SK-N-SH (cell line): ENCODE measurements at regions not wholly inside any gene's neighbourhood (a gene's known extent, or its start where the extent isn't known, plus 50 kb on each side); places are given as distances from the start of the nearest gene placed in this dataset.
"Not testable (repeated sequence)": the region's sequence is repeated elsewhere in the genome, so short reads cannot be mapped to it uniquely, and the experiment has no call there.

ENCODE experiments used
- CTCF ChIA-PET: fragments of 300-600, 350-600 bp; formaldehyde crosslinking; extraction: SDS; loops from one replicate; lab custom pipeline; 2021; lab: Yijun Ruan, JAX
- POLR2A ChIA-PET: fragments of 350-600 bp; sonication (Branson Sonifier 250); formaldehyde crosslinking; extraction: SDS; loops from one replicate; lab custom pipeline; 2020; ENCODE audit warnings: antibody characterized with exemption, inconsistent platforms; lab: Yijun Ruan, JAX
- DNase-seq: peaks from one replicate; pipeline ENCODE4 v3.0.0; 2012
- H2AFZ ChIP-seq: fragments of 200-600 bp; sonication (generic); 2 replicates; pipeline ENCODE4 v1.8.1; 2016; ENCODE audit warnings: antibody characterized with exemption, mild to moderate bottlenecking, low read depth
- H3F3A ChIP-seq: fragments of 200-600 bp; sonication (generic); replicated peaks from 2 replicates; pipeline ENCODE3; 2016; ENCODE audit warnings: antibody characterized with exemption, mild to moderate bottlenecking; ENCODE audit not compliant: insufficient read depth
- H3K27ac ChIP-seq, 2 experiments: fragments of 200-500 bp in 1 of 2; fragments of 200-600 bp in 1 of 2; sonication (Bioruptor generic) in 1 of 2; sonication (generic), shearing (Covaris generic) in 1 of 2; 2 replicates each; pipeline versions ENCODE4 v1.5.1 to v1.6.1; 2014 to 2016; ENCODE audit warnings: low read depth in 2 of 2, inconsistent platforms in 1 of 2, low read length in 1 of 2, mild to moderate bottlenecking in 1 of 2, mixed read lengths in 1 of 2
- H3K27me3 ChIP-seq: fragments of 200-600 bp; sonication (generic), shearing (Covaris generic); 2 replicates; pipeline ENCODE4 v1.6.1; 2016; ENCODE audit warnings: mixed run types; ENCODE audit not compliant: insufficient read depth
- H3K36me3 ChIP-seq, 2 experiments: fragments of 200-500 bp in 1 of 2; fragments of 200-600 bp in 1 of 2; sonication (Bioruptor generic) in 1 of 2; sonication (generic) in 1 of 2; replicated peaks in 1 of 2; 2 replicates each; pipeline versions ENCODE3 to v1.5.1; 2014 to 2016; ENCODE audit warnings: low read length in 1 of 2, mild to moderate bottlenecking in 1 of 2; ENCODE audit not compliant: insufficient read depth in 2 of 2, control insufficient read depth in 1 of 2
- H3K4me1 ChIP-seq, 2 experiments: fragments of 200-500 bp in 1 of 2; fragments of 200-600 bp in 1 of 2; sonication (Bioruptor generic) in 1 of 2; sonication (generic), shearing (Covaris generic) in 1 of 2; 2 replicates each; pipeline versions ENCODE4 v1.5.1 to v1.6.1; 2014 to 2016; ENCODE audit warnings: low read depth in 1 of 2, low read length in 1 of 2, mixed run types in 1 of 2; ENCODE audit not compliant: insufficient read depth in 2 of 2, control insufficient read depth in 1 of 2
- H3K4me2 ChIP-seq: fragments of 200-600 bp; sonication (generic), shearing (Covaris generic); 2 replicates; pipeline ENCODE4 v1.6.1; 2017; ENCODE audit warnings: mixed run types
- H3K4me3 ChIP-seq, 2 experiments: fragments of 200-500 bp in 1 of 2; fragments of 200-600 bp in 1 of 2; sonication (Bioruptor generic) in 1 of 2; sonication (generic), shearing (Covaris generic) in 1 of 2; 2 replicates each; pipeline versions ENCODE4 v1.5.1 to v1.8.1; 2014 to 2016; ENCODE audit warnings: low read depth in 2 of 2, inconsistent platforms in 1 of 2, low read length in 1 of 2, mild to moderate bottlenecking in 1 of 2, mixed read lengths in 1 of 2, moderate library complexity in 1 of 2
- H3K79me2 ChIP-seq: fragments of 200-600 bp; sonication (generic); 2 replicates; pipeline ENCODE4 v1.8.1; 2017; ENCODE audit warnings: mild to moderate bottlenecking; ENCODE audit not compliant: insufficient read depth
- H3K9ac ChIP-seq: fragments of 200-600 bp; sonication (generic); 2 replicates; pipeline ENCODE4 v1.6.1; 2017; ENCODE audit warnings: mixed run types
- H3K9me2 ChIP-seq: fragments of 200-600 bp; sonication (generic); 2 replicates; pipeline ENCODE4 v1.6.1; 2017; ENCODE audit warnings: mixed run types
- H3K9me3 ChIP-seq: fragments of 200-600 bp; sonication (generic); 2 replicates; pipeline ENCODE4 v1.6.1; 2017; ENCODE audit warnings: mixed run types, mild to moderate bottlenecking, moderate library complexity
- H4K20me1 ChIP-seq: fragments of 200-600 bp; sonication (generic); 2 replicates; pipeline ENCODE4 v1.6.1; 2017; ENCODE audit warnings: mild to moderate bottlenecking, mixed run types; ENCODE audit not compliant: insufficient read depth
- ELF1 ChIP-seq: IDR thresholded peaks from 2 replicates; pipeline ENCODE4 v1.4.0; 2012
- EP300 ChIP-seq, 2 experiments: IDR thresholded peaks; 2 replicates each; pipeline versions ENCODE4 v1.4.0 to v1.6.1; 2012; ENCODE audit warnings: borderline replicate concordance in 1 of 2, low read depth in 1 of 2, low read length in 1 of 2
- FOSL2 ChIP-seq: IDR thresholded peaks from 2 replicates; pipeline ENCODE4 v1.4.0; 2012; ENCODE audit warnings: low read depth, mild to moderate bottlenecking, moderate library complexity, borderline replicate concordance
- FOXJ3 ChIP-seq: sonication (generic); formaldehyde crosslinking; IDR thresholded peaks from 2 replicates; pipeline ENCODE4 v1.5.1; 2020; ENCODE audit warnings: mild to moderate bottlenecking, missing genetic modification reagents
- FOXM1 ChIP-seq: IDR thresholded peaks from 2 replicates; pipeline ENCODE4 v1.4.0; 2012; ENCODE audit warnings: low read depth, mild to moderate bottlenecking
- GABPA ChIP-seq: IDR thresholded peaks from 2 replicates; pipeline ENCODE4 v1.4.0; 2012; ENCODE audit warnings: low read depth, mild to moderate bottlenecking
- GATA2 ChIP-seq: sonication (generic); formaldehyde crosslinking; IDR thresholded peaks from 2 replicates; pipeline ENCODE4 v1.5.0; 2020; ENCODE audit warnings: mild to moderate bottlenecking, missing genetic modification reagents
- MAX ChIP-seq: IDR thresholded peaks from 2 replicates; pipeline ENCODE4 v1.4.0; 2012; ENCODE audit warnings: low read depth
- MEF2A ChIP-seq: IDR thresholded peaks from 2 replicates; pipeline ENCODE4 v1.4.0; 2012; ENCODE audit warnings: low read depth, borderline replicate concordance
- NFIC ChIP-seq: IDR thresholded peaks from 2 replicates; pipeline ENCODE4 v1.4.0; 2012; ENCODE audit warnings: borderline replicate concordance
- PBX3 ChIP-seq: IDR thresholded peaks from 2 replicates; pipeline ENCODE4; 2012
- RFX5 ChIP-seq: IDR thresholded peaks from 2 replicates; pipeline ENCODE4 v1.6.1; 2012; ENCODE audit warnings: mild to moderate bottlenecking, improper control_type of control experiment, low read length
- RXRA ChIP-seq: IDR thresholded peaks from 2 replicates; pipeline ENCODE4 v1.4.0; 2012; ENCODE audit warnings: low read depth, mild to moderate bottlenecking, borderline replicate concordance
- SIN3A ChIP-seq: IDR thresholded peaks from 2 replicates; pipeline ENCODE4 v1.6.1; 2012; ENCODE audit warnings: low read depth, mild to moderate bottlenecking, low read length, moderate library complexity, borderline replicate concordance
- TAF1 ChIP-seq: IDR thresholded peaks from 2 replicates; pipeline ENCODE4 v1.6.1; 2012; ENCODE audit warnings: low read depth, mild to moderate bottlenecking, low read length, moderate library complexity, borderline replicate concordance
- TCF12 ChIP-seq: IDR thresholded peaks from 2 replicates; pipeline ENCODE4 v1.4.0; 2012
- USF2 ChIP-seq: fragments of 150-350 bp; IDR thresholded peaks from 2 replicates; pipeline ENCODE4 v1.6.1; 2017; ENCODE audit warnings: antibody characterized with exemption, low read length, low read depth, borderline replicate concordance
- YY1 ChIP-seq: IDR thresholded peaks from 2 replicates; pipeline ENCODE4 v1.4.0; 2012; ENCODE audit warnings: low read depth, mild to moderate bottlenecking
- ZBTB33 ChIP-seq: IDR thresholded peaks from 2 replicates; pipeline ENCODE4 v1.4.0; 2012; ENCODE audit warnings: low read depth, borderline replicate concordance
- WGBS: methylation state at CpG from one replicate; pipeline ENCODE4 v1.1.6; 2017; ENCODE audit warnings: low lambda C conversion rate; 5-methylcytosine and 5-hydroxymethylcytosine counted together
- TF ChIP-seq, protein P1 (sequence below): IDR thresholded peaks from 2 replicates; pipeline ENCODE4 v1.4.0; 2012; ENCODE audit warnings: low read depth, borderline replicate concordance

DNA sequence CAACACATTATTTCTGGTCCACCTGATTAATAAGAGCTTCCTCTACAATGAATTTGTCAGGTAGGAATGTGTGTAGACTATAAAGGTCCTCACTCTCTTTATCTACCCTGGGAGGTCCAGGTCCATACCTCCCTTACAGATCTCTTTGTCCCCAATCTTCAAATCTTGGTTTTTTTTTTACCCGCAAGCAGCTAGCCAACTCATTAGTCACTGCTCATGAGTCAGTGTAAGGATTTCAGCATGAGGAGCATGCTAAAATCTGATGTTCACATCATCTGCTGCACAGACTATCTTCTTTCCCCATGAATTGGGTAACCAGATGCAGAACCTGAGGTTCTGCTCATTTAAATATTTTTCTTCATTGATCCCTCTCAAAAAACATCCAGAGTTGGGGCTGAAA lies 397.0 kb upstream of the ISX start:
- DNase-seq: no peak
- TF ChIP-seq FOSL2 (no peak), PBX3 (no peak), TAF1 (no peak), EP300 (IDR thresholded peaks at IDR 0.05; ENCODE audit: borderline replicate concordance in 1 of 2, low read depth in 1 of 2, low read length in 1 of 2) (no peak), GABPA (no peak), MAX (no peak), RXRA (no peak), NFIC (no peak), YY1 (no peak), MEF2A (no peak), FOXJ3 (CRISPR knock-in tag) (no peak), USF2 (no peak), ZBTB33 (no peak), TCF12 (no peak), RFX5 (no peak), ELF1 (no peak), SIN3A (no peak), FOXM1 (no peak), GATA2 (CRISPR knock-in tag) (no peak)
- TF ChIP-seq, protein P1, sequence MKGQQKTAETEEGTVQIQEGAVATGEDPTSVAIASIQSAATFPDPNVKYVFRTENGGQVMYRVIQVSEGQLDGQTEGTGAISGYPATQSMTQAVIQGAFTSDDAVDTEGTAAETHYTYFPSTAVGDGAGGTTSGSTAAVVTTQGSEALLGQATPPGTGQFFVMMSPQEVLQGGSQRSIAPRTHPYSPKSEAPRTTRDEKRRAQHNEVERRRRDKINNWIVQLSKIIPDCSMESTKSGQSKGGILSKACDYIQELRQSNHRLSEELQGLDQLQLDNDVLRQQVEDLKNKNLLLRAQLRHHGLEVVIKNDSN: no peak
- TF ChIP-seq, all 33 proteins: peak for 0
- Histone ChIP-seq H3K4me1 (no peaks in the 10 kb centered on the region), H3K9me3 (no peaks in the 10 kb centered on the region), H3K9ac (no peak overlapping the region), H4K20me1 (no peaks in the 10 kb centered on the region), H3K27ac (no peak overlapping the region), H3K36me3 (no peaks in the 10 kb centered on the region), H3K27me3 (no peaks in the 10 kb centered on the region), H2AFZ (no peak overlapping the region), H3K9me2 (no peaks in the 10 kb centered on the region), H3K79me2 (no peaks in the 10 kb centered on the region), H3F3A (no peaks in the 10 kb centered on the region), H3K4me2 (no peak overlapping the region), H3K4me3 (no peak overlapping the region)
- WGBS: 57% methylated on average over 1 of the region's 1 CpG
- ChIA-PET CTCF (no interaction called here), POLR2A (no interaction called here)

DNA sequence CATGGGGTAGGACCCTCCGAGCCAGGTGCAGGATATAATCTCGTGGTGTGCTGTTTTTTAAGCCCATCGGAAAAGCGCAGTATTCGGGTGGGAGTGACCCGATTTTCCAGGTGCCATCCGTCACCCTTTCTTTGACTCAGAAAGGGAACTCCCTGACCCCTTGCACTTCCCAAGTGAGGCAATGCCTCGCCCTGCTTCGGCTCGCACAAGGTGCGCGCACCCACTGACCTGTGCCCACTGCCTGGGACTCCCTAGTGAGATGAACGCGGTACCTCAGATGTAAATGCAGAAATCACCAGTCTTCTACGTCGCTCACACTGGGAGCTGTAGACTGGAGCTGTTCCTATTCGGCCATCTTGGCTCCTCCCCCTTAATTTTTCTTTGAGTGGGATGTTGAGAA lies 382.9 kb upstream of the ISX start:
- H3K9me3 ChIP-seq, H3K79me2 ChIP-seq, H3K9me2 ChIP-seq, H2AFZ ChIP-seq, H4K20me1 ChIP-seq, H3K9ac ChIP-seq, H3K27ac ChIP-seq, H3K27me3 ChIP-seq, H3K4me1 ChIP-seq, CTCF ChIA-PET, POLR2A ChIA-PET, DNase-seq, H3K4me2 ChIP-seq, H3K4me3 ChIP-seq, H3K36me3 ChIP-seq, H3F3A ChIP-seq: not testable (repeated sequence)
- 42% methylated on average over 7 of the region's 17 CpGs for WGBS

- POLR2A ChIA-PET: not testable (repeated sequence)
These were observed 381.7 kb upstream of the ISX start for GRCh38 chr22:34684278-34684677.

More at GRCh38 chr22:34684278-34684677, 381.7 kb upstream of the ISX start:
- 25% methylated on average over 10 of the region's 30 CpGs for WGBS
- H3K9me2 ChIP-seq, H3K9ac ChIP-seq, H3K27ac ChIP-seq, H3K9me3 ChIP-seq, H3F3A ChIP-seq, H2AFZ ChIP-seq, H3K4me2 ChIP-seq, H3K4me3 ChIP-seq, H3K36me3 ChIP-seq, H3K79me2 ChIP-seq, CTCF ChIA-PET, H3K27me3 ChIP-seq, DNase-seq, H4K20me1 ChIP-seq, H3K4me1 ChIP-seq: not testable (repeated sequence)
